DND-41 (cell line): ENCODE measurements at regions not wholly inside any gene's neighbourhood (a gene's known extent, or its start where the extent isn't known, plus 50 kb on each side); places are given as distances from the start of the nearest gene placed in this dataset.

Experiments
- EZH2 ChIP-seq: IDR thresholded peaks from 3 replicates; pipeline ENCODE4 v1.6.1; 2012; ENCODE audit warnings: borderline replicate concordance, low read depth, mild to moderate bottlenecking, moderate library complexity, low read length, inconsistent platforms; ENCODE audit not compliant: severe bottlenecking
- TF ChIP-seq, protein P1 (sequence below): IDR thresholded peaks from 2 replicates; pipeline ENCODE4 v1.5.1; 2012; ENCODE audit warnings: borderline replicate concordance, low read length, moderate library complexity, mild to moderate bottlenecking; ENCODE audit not compliant: poor library complexity, severe bottlenecking; ENCODE audit errors: extremely low read depth

DNA sequence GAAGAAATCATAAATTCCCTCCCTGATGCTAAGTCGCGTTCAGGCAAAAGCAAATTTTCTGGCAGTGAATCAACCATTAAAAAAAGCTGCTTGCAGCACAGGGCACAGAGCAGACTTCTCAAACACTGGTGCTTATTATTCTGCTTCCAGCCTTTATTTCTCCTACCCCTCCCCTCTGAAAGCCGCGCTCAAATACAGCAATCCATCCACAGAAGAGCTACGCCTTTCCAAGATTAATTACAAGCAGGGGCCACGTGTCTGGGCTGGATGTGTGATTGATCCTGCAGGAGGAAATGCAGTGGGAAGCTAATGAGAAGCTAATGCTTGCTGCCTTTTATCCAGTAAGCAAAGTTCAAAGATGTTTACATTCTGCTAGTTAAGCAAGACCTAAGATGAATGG lies 134.9 kb upstream of the TOPAZ1 start:
- no peak for TF ChIP-seq EZH2
- TF ChIP-seq, protein P1, sequence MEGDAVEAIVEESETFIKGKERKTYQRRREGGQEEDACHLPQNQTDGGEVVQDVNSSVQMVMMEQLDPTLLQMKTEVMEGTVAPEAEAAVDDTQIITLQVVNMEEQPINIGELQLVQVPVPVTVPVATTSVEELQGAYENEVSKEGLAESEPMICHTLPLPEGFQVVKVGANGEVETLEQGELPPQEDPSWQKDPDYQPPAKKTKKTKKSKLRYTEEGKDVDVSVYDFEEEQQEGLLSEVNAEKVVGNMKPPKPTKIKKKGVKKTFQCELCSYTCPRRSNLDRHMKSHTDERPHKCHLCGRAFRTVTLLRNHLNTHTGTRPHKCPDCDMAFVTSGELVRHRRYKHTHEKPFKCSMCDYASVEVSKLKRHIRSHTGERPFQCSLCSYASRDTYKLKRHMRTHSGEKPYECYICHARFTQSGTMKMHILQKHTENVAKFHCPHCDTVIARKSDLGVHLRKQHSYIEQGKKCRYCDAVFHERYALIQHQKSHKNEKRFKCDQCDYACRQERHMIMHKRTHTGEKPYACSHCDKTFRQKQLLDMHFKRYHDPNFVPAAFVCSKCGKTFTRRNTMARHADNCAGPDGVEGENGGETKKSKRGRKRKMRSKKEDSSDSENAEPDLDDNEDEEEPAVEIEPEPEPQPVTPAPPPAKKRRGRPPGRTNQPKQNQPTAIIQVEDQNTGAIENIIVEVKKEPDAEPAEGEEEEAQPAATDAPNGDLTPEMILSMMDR = no peak
